ENCODE measurements at regions not wholly inside any gene's neighbourhood (a gene's known extent, or its start where the extent isn't known, plus 50 kb on each side); places are given as distances from the start of the nearest gene placed in this dataset.

GRCh38 chr9:38286357-38286756 lies 106.1 kb upstream of the ALDH1B1 start:
- no peak for DNase-seq (ENCODE audit: low read depth in 2 of 2)

- DNase-seq (ENCODE audit: low read depth in 2 of 2), result no peak
These were observed 107.3 kb upstream of the ALDH1B1 start for GRCh38 chr9:38285236-38285635.

GRCh38 chr9:38284588-38285051 lies 107.9 kb upstream of the ALDH1B1 start:
- DNase-seq (ENCODE audit: low read depth in 2 of 2), result no peak

DNA sequence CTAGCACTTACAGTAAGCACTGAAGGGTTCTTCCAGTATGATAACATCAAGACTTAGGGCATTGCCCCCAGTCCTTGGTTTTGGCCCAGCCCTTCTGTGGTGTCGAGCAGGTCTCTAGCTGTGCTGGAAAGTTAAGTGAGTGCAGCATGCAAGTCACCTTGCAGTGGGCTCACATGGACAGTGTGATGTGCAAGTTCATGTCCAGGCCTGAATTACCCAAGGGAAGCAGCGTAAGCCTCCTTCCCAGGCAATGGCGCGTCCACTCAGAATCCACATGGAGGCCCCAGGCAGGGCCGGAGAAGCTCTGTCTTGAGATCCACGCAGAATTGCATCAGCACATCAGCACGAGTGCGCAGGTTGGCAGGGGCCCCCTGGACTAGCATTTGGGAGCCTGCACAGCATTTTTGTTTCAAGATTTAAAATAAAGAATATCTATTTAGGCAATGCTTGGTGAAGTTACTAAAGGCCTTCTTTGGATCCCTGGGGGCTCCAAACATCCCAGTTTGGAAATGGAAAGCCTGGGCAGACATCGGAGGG lies 108.4 kb upstream of the ALDH1B1 start:
- DNase-seq (ENCODE audit: low read depth in 2 of 2), result no peak

DNA sequence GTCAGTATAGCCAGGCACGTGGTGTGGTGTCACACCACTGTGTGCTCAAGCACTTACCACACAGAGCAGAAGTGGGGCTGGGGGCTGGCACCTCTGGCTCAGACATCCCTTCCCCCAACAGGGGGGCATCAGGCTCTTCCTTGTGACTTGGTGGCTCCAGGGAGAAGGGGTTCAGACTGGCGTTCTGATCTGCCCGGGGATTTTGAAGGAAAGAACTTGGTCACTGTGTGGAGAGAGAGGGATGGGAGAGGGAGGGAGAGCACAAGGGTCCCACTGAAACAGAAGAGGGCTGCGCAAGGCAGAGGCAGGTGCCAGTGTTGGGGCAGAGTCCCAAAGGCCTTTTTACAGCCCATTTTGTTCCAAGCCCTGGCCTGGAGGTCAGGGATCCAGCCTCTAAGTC lies 109.7 kb upstream of the ALDH1B1 start:
- no peak for DNase-seq (ENCODE audit: low read depth in 2 of 2)

- DNase-seq (ENCODE audit: low read depth in 2 of 2), result no peak
These were observed 110.6 kb upstream of the ALDH1B1 start for GRCh38 chr9:38281917-38282316.

DNA sequence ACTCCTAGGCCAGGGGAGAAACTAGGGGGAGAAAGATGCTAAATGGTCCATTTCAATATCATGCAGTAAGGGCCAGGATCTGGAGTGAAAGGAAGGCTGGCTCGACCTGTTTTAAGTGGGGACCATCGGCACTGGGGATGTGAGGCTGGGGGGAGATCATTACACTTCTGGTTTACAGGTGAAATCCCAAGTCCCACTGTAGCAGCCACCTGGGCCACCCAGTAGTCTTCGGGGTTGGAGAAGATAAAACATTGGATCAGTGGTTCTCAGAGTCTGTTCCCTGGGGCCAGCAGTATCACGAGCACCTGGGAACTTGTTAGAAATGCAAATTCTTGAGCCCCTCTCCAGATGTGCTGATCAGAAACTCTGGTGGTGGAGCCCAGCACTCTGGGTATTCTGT lies 111.3 kb upstream of the ALDH1B1 start:
- DNase-seq (ENCODE audit: low read depth in 2 of 2), result no peak

- no peak for DNase-seq (ENCODE audit: low read depth in 2 of 2)
These were observed 112.2 kb upstream of the ALDH1B1 start for GRCh38 chr9:38280251-38280800.

DNA sequence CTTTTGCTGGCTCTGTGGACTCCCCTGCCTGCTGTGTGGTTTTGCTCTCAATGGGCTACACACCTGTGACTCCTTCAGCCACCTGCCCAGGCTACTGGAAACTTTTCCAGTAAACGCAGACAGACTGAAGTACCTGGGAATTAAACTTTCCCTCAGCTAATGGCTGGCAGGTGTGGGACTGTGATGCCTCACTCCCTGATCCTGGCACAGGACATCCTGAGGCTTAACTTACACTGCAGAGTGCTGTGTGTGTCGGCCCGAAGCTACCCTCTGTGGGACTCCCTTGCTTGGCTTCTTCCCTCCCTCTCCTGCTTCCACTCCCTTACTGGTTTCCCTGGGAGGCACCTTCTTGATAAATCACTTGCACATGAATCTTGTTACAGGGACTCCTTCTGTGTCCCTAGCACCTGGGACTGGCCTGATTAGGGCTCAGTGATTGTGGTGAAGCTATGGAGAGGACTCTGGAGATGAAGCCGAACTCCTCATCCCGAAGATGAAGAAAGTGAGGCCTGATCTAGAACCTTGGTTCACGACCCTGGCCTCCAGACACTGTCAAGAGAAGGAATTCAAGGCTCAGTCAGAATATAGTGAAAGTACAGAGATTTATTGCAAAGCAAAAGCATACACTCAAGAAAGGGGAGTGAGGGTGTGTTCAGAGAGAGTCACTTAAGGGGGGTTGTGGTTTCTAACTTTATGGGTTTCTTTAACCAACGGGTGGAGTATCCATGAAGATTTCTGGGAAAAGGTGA lies 113.4 kb upstream of the ALDH1B1 start:
- no peak for DNase-seq (ENCODE audit: low read depth in 2 of 2)

- DNase-seq (ENCODE audit: low read depth in 2 of 2), result no peak
These were observed 114.0 kb upstream of the ALDH1B1 start for GRCh38 chr9:38278457-38278856.

- no peak for DNase-seq (ENCODE audit: low read depth in 2 of 2)
These were observed 114.8 kb upstream of the ALDH1B1 start for GRCh38 chr9:38277601-38278200.

- DNase-seq (ENCODE audit: low read depth in 2 of 2), result no peak
These were observed 115.6 kb upstream of the ALDH1B1 start for GRCh38 chr9:38276771-38277439.

DNA sequence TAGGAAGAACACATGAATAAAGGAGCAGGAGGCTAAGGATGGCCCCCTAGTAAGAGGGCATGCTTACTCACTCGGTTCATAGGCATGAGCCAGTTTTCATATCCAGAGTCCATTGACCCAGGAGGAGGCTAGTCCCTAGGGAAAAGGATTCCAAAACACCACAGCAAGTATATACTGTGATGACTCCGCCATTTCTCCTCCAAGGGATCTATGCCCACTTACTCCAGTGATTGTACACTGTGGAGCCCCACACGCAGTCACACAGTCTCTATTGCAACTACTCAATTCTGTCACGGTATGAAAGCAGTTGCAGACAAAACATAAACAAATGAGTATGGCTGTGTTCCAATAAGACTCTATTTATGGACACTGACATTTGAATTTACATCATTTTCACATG lies 117.7 kb upstream of the ALDH1B1 start:
- DNase-seq (ENCODE audit: low read depth in 2 of 2), result no peak

- DNase-seq (ENCODE audit: low read depth in 2 of 2), result no peak
These were observed 119.8 kb upstream of the ALDH1B1 start for GRCh38 chr9:38272710-38273109.

DNA sequence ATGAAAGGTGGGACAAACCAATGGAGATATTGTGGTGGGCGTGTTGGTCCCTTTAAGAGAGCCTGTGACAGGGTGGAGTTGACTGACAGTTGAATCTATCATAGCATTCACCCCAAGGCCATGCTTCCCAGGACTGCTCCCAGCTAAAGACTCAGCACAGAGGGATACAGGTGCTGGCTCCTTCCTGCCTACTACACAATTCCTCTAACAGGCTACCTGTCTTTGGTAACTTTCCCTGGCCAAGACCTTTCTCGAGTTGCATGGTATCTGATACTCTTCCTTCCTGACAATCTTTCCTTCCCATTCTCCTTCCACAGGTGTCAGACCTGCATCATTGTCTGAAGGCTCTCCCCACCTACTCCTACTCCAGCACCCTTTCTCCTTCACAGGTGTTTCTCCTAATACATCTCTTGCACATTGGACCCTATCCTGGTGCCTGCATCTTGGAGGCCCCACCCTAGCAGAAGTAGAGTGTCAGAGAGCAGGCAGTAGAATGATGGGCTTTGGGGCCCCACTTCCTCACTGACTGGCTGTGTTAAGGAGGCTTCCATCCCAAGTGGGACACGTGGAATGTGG lies 120.7 kb upstream of the ALDH1B1 start:
- no peak for DNase-seq (ENCODE audit: low read depth in 2 of 2)

GRCh38 chr9:38269775-38270174 lies 122.7 kb upstream of the ALDH1B1 start:
- no peak for DNase-seq (ENCODE audit: low read depth in 2 of 2)

DNA sequence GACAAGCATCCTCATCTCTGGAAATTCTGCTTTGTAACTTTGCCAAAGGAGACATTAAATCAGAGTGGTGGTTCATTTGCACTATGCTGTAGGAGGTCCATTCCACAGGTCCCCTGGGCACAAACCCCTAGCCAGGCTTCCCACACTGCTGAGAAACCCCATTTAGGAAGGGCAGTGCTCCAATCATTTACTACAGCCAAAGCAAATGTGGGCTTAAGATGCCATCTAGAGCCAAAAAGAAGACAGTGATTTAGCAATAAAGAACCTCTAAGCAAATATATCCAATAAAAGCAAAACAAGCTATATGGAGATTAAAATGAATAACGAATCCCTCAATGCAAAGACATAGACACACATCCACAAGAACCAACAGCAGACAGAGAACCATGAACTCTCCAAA lies 129.0 kb upstream of the ALDH1B1 start:
- DNase-seq (ENCODE audit: low read depth in 2 of 2), result no peak

GRCh38 chr9:38259519-38260218 lies 132.8 kb upstream of the ALDH1B1 start:
- no peak for DNase-seq (ENCODE audit: low read depth in 2 of 2)

DNA sequence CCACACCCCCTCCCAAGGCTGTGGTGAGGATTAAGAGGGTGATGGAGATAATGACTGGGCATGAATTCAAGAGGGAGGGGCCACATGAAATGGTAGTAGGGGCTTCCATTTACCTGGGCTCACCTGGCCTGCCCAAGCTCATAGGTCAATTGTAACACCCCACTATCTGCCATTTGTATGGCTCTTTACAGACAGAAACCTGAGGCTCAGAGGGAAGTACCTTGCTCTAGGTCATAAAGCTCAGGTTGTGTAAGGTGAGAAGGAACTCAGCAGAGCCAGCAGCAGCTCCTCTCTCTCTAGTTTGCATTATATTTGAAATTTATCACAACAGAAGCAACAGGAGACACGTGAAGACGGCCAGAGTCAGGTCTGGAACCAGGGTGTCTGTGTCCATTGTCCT lies 133.4 kb upstream of the ALDH1B1 start:
- no peak for DNase-seq (ENCODE audit: low read depth in 2 of 2)

GRCh38 chr9:38257626-38258215 lies 134.8 kb upstream of the ALDH1B1 start:
- DNase-seq (ENCODE audit: low read depth in 2 of 2), result no peak

DNA sequence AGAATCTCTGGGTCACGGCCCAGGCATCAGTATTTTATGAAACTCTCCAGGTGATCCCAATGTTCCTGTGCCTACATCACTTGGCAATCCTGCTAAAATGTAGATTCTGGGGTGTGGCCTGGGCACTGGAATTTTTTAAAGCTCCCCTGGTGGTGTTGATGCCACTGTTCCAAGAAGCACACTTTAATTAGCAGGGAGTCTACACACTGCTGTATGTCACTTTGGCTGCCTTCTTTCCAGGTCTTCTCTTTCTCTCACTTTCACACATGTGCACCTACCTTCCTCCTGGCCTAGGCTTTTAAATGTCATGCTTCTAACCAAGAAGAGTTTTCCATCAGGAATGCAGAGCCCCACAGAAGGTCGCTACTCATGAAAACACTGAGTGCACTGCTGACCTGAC lies 136.0 kb upstream of the ALDH1B1 start:
- no peak for DNase-seq (ENCODE audit: low read depth in 2 of 2)

Measured in activated CD4-positive, alpha-beta T cell treated with anti-CD3 and anti-CD28 coated beads for 24 hours (primary cell).